ENCODE measurements at regions not wholly inside any gene's neighbourhood (a gene's known extent, or its start where the extent isn't known, plus 50 kb on each side); places are given as distances from the start of the nearest gene placed in this dataset.

DNA sequence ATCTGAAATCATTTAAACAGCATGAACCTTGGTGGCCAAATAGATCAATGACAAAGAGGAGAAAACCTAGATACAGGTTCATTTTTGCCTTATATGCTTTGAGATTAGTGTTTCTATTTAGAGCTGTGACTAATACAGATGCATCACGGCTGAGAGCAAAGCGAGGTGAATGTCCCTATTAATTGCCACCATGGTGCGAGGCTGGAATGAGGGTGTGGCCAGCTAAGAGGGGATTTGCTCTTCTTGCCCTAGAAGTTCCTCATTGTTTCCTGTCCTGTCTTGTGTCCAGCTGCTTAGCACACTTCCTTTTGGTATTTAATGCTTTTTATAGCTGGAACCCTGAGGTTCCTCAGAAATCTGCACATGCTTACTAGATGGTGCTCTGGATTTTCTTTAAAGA lies 339.1 kb upstream of the RGMA start (continued):
- TF ChIP-seq, protein P1, sequence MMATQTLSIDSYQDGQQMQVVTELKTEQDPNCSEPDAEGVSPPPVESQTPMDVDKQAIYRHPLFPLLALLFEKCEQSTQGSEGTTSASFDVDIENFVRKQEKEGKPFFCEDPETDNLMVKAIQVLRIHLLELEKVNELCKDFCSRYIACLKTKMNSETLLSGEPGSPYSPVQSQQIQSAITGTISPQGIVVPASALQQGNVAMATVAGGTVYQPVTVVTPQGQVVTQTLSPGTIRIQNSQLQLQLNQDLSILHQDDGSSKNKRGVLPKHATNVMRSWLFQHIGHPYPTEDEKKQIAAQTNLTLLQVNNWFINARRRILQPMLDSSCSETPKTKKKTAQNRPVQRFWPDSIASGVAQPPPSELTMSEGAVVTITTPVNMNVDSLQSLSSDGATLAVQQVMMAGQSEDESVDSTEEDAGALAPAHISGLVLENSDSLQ (IDR thresholded peaks at IDR 0.05), result no peak
- TF ChIP-seq NFYB (IDR thresholded peaks at IDR 0.05; ENCODE audit: insufficient read depth, low read depth, low read length) (no peak), SREBF1 (IDR thresholded peaks at IDR 0.05; ENCODE audit: low read length) (no peak), MTA2 (IDR thresholded peaks at IDR 0.05; ENCODE audit: low read depth) (no peak), RBBP5 (conservative IDR thresholded peaks at IDR 0.05) (no peak)
- TF ChIP-seq, protein P2, sequence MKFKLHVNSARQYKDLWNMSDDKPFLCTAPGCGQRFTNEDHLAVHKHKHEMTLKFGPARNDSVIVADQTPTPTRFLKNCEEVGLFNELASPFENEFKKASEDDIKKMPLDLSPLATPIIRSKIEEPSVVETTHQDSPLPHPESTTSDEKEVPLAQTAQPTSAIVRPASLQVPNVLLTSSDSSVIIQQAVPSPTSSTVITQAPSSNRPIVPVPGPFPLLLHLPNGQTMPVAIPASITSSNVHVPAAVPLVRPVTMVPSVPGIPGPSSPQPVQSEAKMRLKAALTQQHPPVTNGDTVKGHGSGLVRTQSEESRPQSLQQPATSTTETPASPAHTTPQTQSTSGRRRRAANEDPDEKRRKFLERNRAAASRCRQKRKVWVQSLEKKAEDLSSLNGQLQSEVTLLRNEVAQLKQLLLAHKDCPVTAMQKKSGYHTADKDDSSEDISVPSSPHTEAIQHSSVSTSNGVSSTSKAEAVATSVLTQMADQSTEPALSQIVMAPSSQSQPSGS (IDR thresholded peaks at IDR 0.05; ENCODE audit: low read length), result no peak

DNA sequence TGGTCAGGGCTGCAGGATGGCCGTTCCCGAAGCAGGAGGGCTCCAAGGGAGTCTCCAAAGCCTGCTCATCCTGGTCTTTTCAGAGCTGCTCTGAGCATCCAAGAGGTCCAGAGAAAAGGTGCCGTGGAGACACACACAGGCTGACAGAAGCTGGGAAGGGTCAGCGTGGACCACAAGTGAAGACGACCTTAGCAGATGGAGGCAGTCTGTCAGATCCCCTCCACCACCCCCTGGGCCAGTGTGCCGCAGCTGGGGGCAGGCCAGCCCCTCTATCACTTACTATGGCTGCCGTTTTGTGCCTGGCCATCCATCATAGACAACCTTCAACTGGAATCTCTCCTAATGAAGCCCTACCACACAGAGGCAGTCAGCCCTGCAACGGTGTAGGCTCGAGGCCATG lies 335.1 kb upstream of the RGMA start:
- H3K4me1 ChIP-seq (ENCODE audit: control insufficient read depth, insufficient read depth, low read length), result no peaks in the 10 kb centered on the region
- BruUV-seq (replicated peaks), result no TSS peak
- ATAC-seq, result no peak
- no peak overlapping the region for H3K4me2 ChIP-seq (ENCODE audit: control insufficient read depth, insufficient read depth)
- intact Hi-C loops (cut with micrococcal nuclease; ENCODE audit: unreplicated experiment), result no loop called here
- in situ Hi-C loops (cut with MboI), result no loop called here
- H3K9me3 ChIP-seq (replicated peaks; ENCODE audit: control insufficient read depth, insufficient read depth, low read length), result no peaks in the 10 kb centered on the region
- no peak overlapping the region for H3K9ac ChIP-seq (ENCODE audit: control insufficient read depth, insufficient read depth, low read length)
- ChIA-PET RAD21 (ENCODE audit: unreplicated experiment) (no interaction called here), POLR2A (no interaction called here), CTCF (no interaction called here), SMC1A (ENCODE audit: uncharacterized antibody, unreplicated experiment) (no interaction called here)
- FAIRE-seq, result no peak
- DNase-seq (ENCODE audit: low read depth, low spot score), result no peak
- H3K27me3 ChIP-seq (replicated peaks in 1 of 2; ENCODE audit: control insufficient read depth in 2 of 2, insufficient read depth in 2 of 2, low read length in 1 of 2), result no peaks in the 10 kb centered on the region
- no peaks in the 10 kb centered on the region for H4K20me1 ChIP-seq (ENCODE audit: control insufficient read depth, insufficient read depth)
- no peak overlapping the region for H2AFZ ChIP-seq (ENCODE audit: control insufficient read depth, low read depth, low read length)
- no peak overlapping the region for H3K27ac ChIP-seq (ENCODE audit: control insufficient read depth, insufficient read depth)
- H3K79me2 ChIP-seq (ENCODE audit: control insufficient read depth, insufficient read depth, low read length), result no peaks in the 10 kb centered on the region
- H3K36me3 ChIP-seq (ENCODE audit: control insufficient read depth in 2 of 2, insufficient read depth in 2 of 2, low read length in 1 of 2), result no peaks in the 10 kb centered on the region
- H3K4me3 ChIP-seq, result no peak overlapping the region
- WGBS (ENCODE audit: insufficient coverage, insufficient replicate concordance, low lambda C conversion rate, missing lambda C conversion rate), result 6% methylated on average over 9 of the region's 9 CpGs
- no peak for TF ChIP-seq KAT2A (conservative IDR thresholded peaks at IDR 0.05; ENCODE audit: control insufficient read depth, low read depth, low read length)
- no peak for TF ChIP-seq USF2 (IDR thresholded peaks at IDR 0.05; ENCODE audit: borderline replicate concordance, low read depth, low read length)
- TF ChIP-seq ZNF24 (IDR thresholded peaks at IDR 0.05), result no peak
- no peak for TF ChIP-seq MYB (IDR thresholded peaks at IDR 0.05; ENCODE audit: borderline replicate concordance, low read depth, low read length)
- no peak for TF ChIP-seq HSF1 (IDR thresholded peaks at IDR 0.05; ENCODE audit: low read depth, low read length)
- TF ChIP-seq, protein P3, sequence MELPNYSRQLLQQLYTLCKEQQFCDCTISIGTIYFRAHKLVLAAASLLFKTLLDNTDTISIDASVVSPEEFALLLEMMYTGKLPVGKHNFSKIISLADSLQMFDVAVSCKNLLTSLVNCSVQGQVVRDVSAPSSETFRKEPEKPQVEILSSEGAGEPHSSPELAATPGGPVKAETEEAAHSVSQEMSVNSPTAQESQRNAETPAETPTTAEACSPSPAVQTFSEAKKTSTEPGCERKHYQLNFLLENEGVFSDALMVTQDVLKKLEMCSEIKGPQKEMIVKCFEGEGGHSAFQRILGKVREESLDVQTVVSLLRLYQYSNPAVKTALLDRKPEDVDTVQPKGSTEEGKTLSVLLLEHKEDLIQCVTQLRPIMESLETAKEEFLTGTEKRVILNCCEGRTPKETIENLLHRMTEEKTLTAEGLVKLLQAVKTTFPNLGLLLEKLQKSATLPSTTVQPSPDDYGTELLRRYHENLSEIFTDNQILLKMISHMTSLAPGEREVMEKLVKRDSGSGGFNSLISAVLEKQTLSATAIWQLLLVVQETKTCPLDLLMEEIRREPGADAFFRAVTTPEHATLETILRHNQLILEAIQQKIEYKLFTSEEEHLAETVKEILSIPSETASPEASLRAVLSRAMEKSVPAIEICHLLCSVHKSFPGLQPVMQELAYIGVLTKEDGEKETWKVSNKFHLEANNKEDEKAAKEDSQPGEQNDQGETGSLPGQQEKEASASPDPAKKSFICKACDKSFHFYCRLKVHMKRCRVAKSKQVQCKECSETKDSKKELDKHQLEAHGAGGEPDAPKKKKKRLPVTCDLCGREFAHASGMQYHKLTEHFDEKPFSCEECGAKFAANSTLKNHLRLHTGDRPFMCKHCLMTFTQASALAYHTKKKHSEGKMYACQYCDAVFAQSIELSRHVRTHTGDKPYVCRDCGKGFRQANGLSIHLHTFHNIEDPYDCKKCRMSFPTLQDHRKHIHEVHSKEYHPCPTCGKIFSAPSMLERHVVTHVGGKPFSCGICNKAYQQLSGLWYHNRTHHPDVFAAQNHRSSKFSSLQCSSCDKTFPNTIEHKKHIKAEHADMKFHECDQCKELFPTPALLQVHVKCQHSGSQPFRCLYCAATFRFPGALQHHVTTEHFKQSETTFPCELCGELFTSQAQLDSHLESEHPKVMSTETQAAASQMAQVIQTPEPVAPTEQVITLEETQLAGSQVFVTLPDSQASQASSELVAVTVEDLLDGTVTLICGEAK (IDR thresholded peaks at IDR 0.05; ENCODE audit: borderline replicate concordance), result no peak
- TF ChIP-seq ASH2L (IDR thresholded peaks at IDR 0.05; ENCODE audit: borderline replicate concordance, low read depth), result no peak
- no peak for TF ChIP-seq FOXM1 (IDR thresholded peaks at IDR 0.05; ENCODE audit: low read depth, low read length)
- TF ChIP-seq SUZ12 (IDR thresholded peaks at IDR 0.05; ENCODE audit: unreplicated experiment), result no peak
- TF ChIP-seq RAD21 (IDR thresholded peaks at IDR 0.05; ENCODE audit: insufficient read depth, low read depth, low read length), result no peak

All from GM12878 (cell line).